ENCODE measurements at regions not wholly inside any gene's neighbourhood (a gene's known extent, or its start where the extent isn't known, plus 50 kb on each side); places are given as distances from the start of the nearest gene placed in this dataset.

GRCh38 chr3:194830978-194831377 lies 145.3 kb downstream of the FAM43A start:
- Mint-ChIP-seq H3K9me3 (peaks cover 4% of the 10 kb centered on the region), H3K4me3 (no peak overlapping the region), H3K4me1 (peaks cover 3% of the 10 kb centered on the region), H3K27me3 (ENCODE audit: insufficient read depth, low read depth) (peaks cover 2% of the 10 kb centered on the region), H3K36me3 (no peaks in the 10 kb centered on the region), H3K27ac (no peak overlapping the region)
- Histone ChIP-seq H3K27me3 (no peaks in the 10 kb centered on the region), H3K27ac (no peak overlapping the region), H4K20me1 (ENCODE audit: low read depth) (no peaks in the 10 kb centered on the region), H3K36me3 (no peaks in the 10 kb centered on the region), H3K9ac (no peak overlapping the region), H2AFZ (replicated peaks) (no peak overlapping the region), H3K4me3 (no peak overlapping the region), H3K4me1 (no peaks in the 10 kb centered on the region), H3K79me2 (ENCODE audit: low read depth) (no peaks in the 10 kb centered on the region), H3K4me2 (no peak overlapping the region), H3F3A (ENCODE audit: low read depth) (no peaks in the 10 kb centered on the region), H3K9me3 (ENCODE audit: low read depth) (no peaks in the 10 kb centered on the region)
- DNase-seq (ENCODE audit: low spot score) = no peak
- TF ChIP-seq EZH2phosphoT487 (IDR thresholded peaks at IDR 0.05) (no peak), EZH2 (IDR thresholded peaks at IDR 0.05) (no peak), CTCF (IDR thresholded peaks at IDR 0.05) (no peak)

- Histone ChIP-seq H3K9me3 (ENCODE audit: low read depth) (no peaks in the 10 kb centered on the region), H3K4me3 (no peak overlapping the region), H3K27ac (no peak overlapping the region), H3K79me2 (ENCODE audit: low read depth) (no peaks in the 10 kb centered on the region), H3K4me2 (no peak overlapping the region), H3K9ac (no peak overlapping the region), H3K27me3 (no peaks in the 10 kb centered on the region), H2AFZ (replicated peaks) (no peak overlapping the region), H3K4me1 (no peaks in the 10 kb centered on the region), H3K36me3 (no peaks in the 10 kb centered on the region), H3F3A (ENCODE audit: low read depth) (no peaks in the 10 kb centered on the region), H4K20me1 (ENCODE audit: low read depth) (no peaks in the 10 kb centered on the region)
- DNase-seq (ENCODE audit: low spot score) = no peak
- H3K27ac Mint-ChIP-seq = no peak overlapping the region
- H3K9me3 Mint-ChIP-seq = peaks cover 4% of the 10 kb centered on the region
- peaks cover 6% of the 10 kb centered on the region for H3K27me3 Mint-ChIP-seq (ENCODE audit: insufficient read depth, low read depth)
- H3K4me1 Mint-ChIP-seq = peaks cover 7% of the 10 kb centered on the region
- no peaks in the 10 kb centered on the region for H3K36me3 Mint-ChIP-seq
- TF ChIP-seq EZH2 (IDR thresholded peaks at IDR 0.05) = no peak
- no peak for TF ChIP-seq EZH2phosphoT487 (IDR thresholded peaks at IDR 0.05)
- no peak for TF ChIP-seq CTCF (IDR thresholded peaks at IDR 0.05)
- no peak overlapping the region for H3K4me3 Mint-ChIP-seq
These were observed 146.8 kb downstream of the FAM43A start for GRCh38 chr3:194832346-194833104.

GRCh38 chr3:194833114-194833910 lies 147.6 kb downstream of the FAM43A start:
- Mint-ChIP-seq H3K9me3 (peaks cover 4% of the 10 kb centered on the region), H3K27me3 (ENCODE audit: insufficient read depth, low read depth) (peaks cover 8% of the 10 kb centered on the region), H3K4me1 (peaks cover 9% of the 10 kb centered on the region), H3K27ac (no peak overlapping the region), H3K4me3 (no peak overlapping the region), H3K36me3 (no peaks in the 10 kb centered on the region)
- no peak overlapping the region for H3K27ac ChIP-seq
- H3K27me3 ChIP-seq = no peaks in the 10 kb centered on the region
- no peak overlapping the region for H3K9ac ChIP-seq
- no peaks in the 10 kb centered on the region for H3F3A ChIP-seq (ENCODE audit: low read depth)
- no peak overlapping the region for H3K4me3 ChIP-seq
- no peaks in the 10 kb centered on the region for H3K36me3 ChIP-seq
- no peak overlapping the region for H3K4me2 ChIP-seq
- TF ChIP-seq EZH2 (IDR thresholded peaks at IDR 0.05) = no peak
- TF ChIP-seq EZH2phosphoT487 (IDR thresholded peaks at IDR 0.05) = no peak
- no peak for TF ChIP-seq CTCF (IDR thresholded peaks at IDR 0.05)
- no peak overlapping the region for H2AFZ ChIP-seq (replicated peaks)
- H3K79me2 ChIP-seq (ENCODE audit: low read depth) = no peaks in the 10 kb centered on the region
- no peaks in the 10 kb centered on the region for H3K9me3 ChIP-seq (ENCODE audit: low read depth)
- no peaks in the 10 kb centered on the region for H4K20me1 ChIP-seq (ENCODE audit: low read depth)
- no peak for DNase-seq (ENCODE audit: low spot score)
- H3K4me1 ChIP-seq = no peaks in the 10 kb centered on the region
